ENCODE measurements at regions not wholly inside any gene's neighbourhood (a gene's known extent, or its start where the extent isn't known, plus 50 kb on each side); places are given as distances from the start of the nearest gene placed in this dataset.
A peak's percentile ranks its signal among the peaks of the same experiment; 100 is the strongest.

DNA sequence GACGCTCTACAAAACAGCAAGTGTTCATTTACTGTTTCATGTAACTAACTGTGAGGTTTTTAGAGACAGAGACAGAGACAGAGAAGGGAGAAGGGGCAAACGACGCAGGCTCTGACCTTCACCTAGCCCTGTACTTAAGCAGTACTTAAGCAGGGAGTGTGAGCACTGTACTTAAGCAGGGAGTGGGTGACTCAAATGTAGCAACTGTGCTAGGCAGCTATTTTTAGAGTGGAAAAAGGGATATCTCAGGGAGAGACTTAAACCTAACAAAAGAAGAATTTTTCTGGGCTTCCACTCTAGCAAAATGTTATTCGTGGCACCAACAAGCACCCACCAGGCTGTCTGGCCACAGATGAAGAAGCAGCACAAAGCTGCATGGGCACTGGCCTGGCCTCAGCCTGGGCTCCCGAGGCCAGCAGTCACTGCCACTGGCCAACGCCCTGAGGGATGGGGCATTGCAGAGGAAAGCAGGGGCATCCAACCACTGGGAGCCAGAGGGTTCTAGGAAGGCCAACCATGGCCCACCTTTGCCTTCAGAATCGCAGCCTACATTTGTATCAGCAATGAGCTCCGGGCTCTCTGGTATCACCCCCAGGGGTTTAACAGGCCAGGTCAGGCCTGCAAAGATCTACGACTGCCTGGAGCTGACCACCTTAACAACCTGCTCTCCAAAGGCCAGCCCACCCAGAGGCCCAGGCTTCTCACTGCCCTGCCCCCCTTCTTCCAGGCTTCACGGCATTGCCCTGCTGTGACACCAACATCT lies 154.3 kb downstream of the TTC32 start:
- H3T11ph ChIP-seq (ENCODE audit: low read length): no peak overlapping the region
- no peak overlapping the region for H2BK15ac ChIP-seq (ENCODE audit: low read depth, low read length)
- no peak overlapping the region for H2BK120ac ChIP-seq (ENCODE audit: low read depth, low read length, poor library complexity, severe bottlenecking)
- H4K8ac ChIP-seq (replicated peaks; ENCODE audit: insufficient read length, low read depth, low read length): no peak overlapping the region
- no peaks in the 10 kb centered on the region for H3K23me2 ChIP-seq (ENCODE audit: insufficient read length, low read depth, low read length, poor library complexity, severe bottlenecking)
- DNase-seq: peak; percentile 3
- H3K9ac ChIP-seq (ENCODE audit: extremely low read depth, insufficient read length, low read length): no peak overlapping the region
- H3K9me3 ChIP-seq (ENCODE audit: control insufficient read depth, low read depth, low read length): no peaks in the 10 kb centered on the region
- no peak overlapping the region for H3K27ac ChIP-seq (ENCODE audit: insufficient read length, low read depth, low read length)
- H3K23ac ChIP-seq (ENCODE audit: insufficient read length, low read depth, low read length): no peak overlapping the region
- peaks cover 0 to 3% of the 10 kb centered on the region in 2 experiments; a peak in 1 of 4 replicates for H3K4me1 Mint-ChIP-seq
- H2BK5ac ChIP-seq (ENCODE audit: insufficient read length, low read length): no peak overlapping the region
- H4K20me1 ChIP-seq (ENCODE audit: control insufficient read depth, insufficient read depth, insufficient read length): no peaks in the 10 kb centered on the region
- H4K91ac ChIP-seq (ENCODE audit: insufficient read length, low read depth, low read length): no peak overlapping the region
- no peak overlapping the region for H2AFZ ChIP-seq (ENCODE audit: low read length)
- no peak overlapping the region for H2AK5ac ChIP-seq (ENCODE audit: insufficient read length, low read length)
- H3K9me3 Mint-ChIP-seq: no peaks in the 10 kb centered on the region
- H4K5ac ChIP-seq (ENCODE audit: insufficient read length, low read depth, low read length): no peak overlapping the region
- no peak overlapping the region; a peak in 1 of 5 replicates for H3K4me3 Mint-ChIP-seq
- H3K27me3 ChIP-seq (ENCODE audit: insufficient read depth, low read length): no peaks in the 10 kb centered on the region
- H3K27me3 Mint-ChIP-seq (ENCODE audit: low read depth): peaks cover 3% of the 10 kb centered on the region
- no peaks in the 10 kb centered on the region for H3K79me2 ChIP-seq (ENCODE audit: insufficient read depth, low read length)
- H2BK12ac ChIP-seq (ENCODE audit: insufficient read length, low read depth, low read length): no peak overlapping the region
- H3K27ac Mint-ChIP-seq: no peak overlapping the region; a peak in 1 of 7 replicates
- no CpG with 5 or more reads among the region's 10 CpGs for WGBS (ENCODE audit: extremely low coverage, insufficient read length, low lambda C conversion rate)
- H3K79me1 ChIP-seq (ENCODE audit: insufficient read depth, low read depth, low read length, poor library complexity, severe bottlenecking): no peaks in the 10 kb centered on the region
- H3K4me1 ChIP-seq (ENCODE audit: insufficient read depth, low read length): no peaks in the 10 kb centered on the region
- no peak overlapping the region for H3K4ac ChIP-seq (ENCODE audit: low read depth, low read length)
- H3K18ac ChIP-seq (ENCODE audit: insufficient read length, low read depth, low read length): no peak overlapping the region
- no peaks in the 10 kb centered on the region for H3K36me3 Mint-ChIP-seq (ENCODE audit: insufficient read depth in 1 of 3, low read depth in 3 of 3)
- TF ChIP-seq, protein P1, sequence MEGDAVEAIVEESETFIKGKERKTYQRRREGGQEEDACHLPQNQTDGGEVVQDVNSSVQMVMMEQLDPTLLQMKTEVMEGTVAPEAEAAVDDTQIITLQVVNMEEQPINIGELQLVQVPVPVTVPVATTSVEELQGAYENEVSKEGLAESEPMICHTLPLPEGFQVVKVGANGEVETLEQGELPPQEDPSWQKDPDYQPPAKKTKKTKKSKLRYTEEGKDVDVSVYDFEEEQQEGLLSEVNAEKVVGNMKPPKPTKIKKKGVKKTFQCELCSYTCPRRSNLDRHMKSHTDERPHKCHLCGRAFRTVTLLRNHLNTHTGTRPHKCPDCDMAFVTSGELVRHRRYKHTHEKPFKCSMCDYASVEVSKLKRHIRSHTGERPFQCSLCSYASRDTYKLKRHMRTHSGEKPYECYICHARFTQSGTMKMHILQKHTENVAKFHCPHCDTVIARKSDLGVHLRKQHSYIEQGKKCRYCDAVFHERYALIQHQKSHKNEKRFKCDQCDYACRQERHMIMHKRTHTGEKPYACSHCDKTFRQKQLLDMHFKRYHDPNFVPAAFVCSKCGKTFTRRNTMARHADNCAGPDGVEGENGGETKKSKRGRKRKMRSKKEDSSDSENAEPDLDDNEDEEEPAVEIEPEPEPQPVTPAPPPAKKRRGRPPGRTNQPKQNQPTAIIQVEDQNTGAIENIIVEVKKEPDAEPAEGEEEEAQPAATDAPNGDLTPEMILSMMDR (conservative IDR thresholded peaks at IDR 0.05): no peak
- H3K4me2 ChIP-seq (ENCODE audit: insufficient read depth, insufficient read length, low read length): no peak overlapping the region
- H3K56ac ChIP-seq (ENCODE audit: insufficient read length, low read depth, low read length): no peak overlapping the region
- no peak overlapping the region for H3K14ac ChIP-seq (ENCODE audit: insufficient read depth, low read length)
- H2BK20ac ChIP-seq (ENCODE audit: low read depth, low read length, poor library complexity, severe bottlenecking): no peak overlapping the region

All from H9 (cell line).